OCI-LY7 (cell line): ENCODE measurements at regions not wholly inside any gene's neighbourhood (a gene's known extent, or its start where the extent isn't known, plus 50 kb on each side); places are given as distances from the start of the nearest gene placed in this dataset.

ENCODE experiments used
- EZH2phosphoT487 ChIP-seq: fragments of 200-600 bp; sonication (generic); IDR thresholded peaks from 2 replicates; pipeline ENCODE4 v1.6.1; 2018; ENCODE audit warnings: low read depth, borderline replicate concordance, mild to moderate bottlenecking, mixed run types, antibody characterized with exemption, low read length, moderate library complexity, mixed read lengths
- TF ChIP-seq, protein P1 (sequence below): fragments of 200-600 bp; sonication (generic); conservative IDR thresholded peaks from 2 replicates; pipeline ENCODE4 v1.5.1; 2014; ENCODE audit warnings: mild to moderate bottlenecking, antibody characterized with exemption, low read length, moderate library complexity, mixed read lengths

DNA sequence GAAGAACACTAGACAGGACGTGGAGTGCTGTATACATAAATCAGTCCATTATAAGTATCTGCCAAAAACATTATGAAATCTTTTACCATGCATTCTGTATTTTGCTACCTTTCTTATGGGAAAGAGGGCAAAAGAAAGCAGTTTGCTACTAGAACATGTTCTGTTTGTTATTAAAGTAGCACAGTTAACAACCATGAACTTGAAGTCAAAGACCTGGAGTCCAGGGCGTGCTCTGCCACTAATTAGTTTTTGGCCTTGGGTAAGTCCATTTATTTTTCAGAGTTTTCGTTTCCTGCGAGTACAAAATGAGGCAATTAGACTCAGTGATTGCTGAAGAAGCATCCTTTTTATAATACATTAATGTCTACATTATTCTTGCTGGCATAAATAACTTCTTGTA lies 143.3 kb upstream of the AGTR1 start:
- TF ChIP-seq, protein P1, sequence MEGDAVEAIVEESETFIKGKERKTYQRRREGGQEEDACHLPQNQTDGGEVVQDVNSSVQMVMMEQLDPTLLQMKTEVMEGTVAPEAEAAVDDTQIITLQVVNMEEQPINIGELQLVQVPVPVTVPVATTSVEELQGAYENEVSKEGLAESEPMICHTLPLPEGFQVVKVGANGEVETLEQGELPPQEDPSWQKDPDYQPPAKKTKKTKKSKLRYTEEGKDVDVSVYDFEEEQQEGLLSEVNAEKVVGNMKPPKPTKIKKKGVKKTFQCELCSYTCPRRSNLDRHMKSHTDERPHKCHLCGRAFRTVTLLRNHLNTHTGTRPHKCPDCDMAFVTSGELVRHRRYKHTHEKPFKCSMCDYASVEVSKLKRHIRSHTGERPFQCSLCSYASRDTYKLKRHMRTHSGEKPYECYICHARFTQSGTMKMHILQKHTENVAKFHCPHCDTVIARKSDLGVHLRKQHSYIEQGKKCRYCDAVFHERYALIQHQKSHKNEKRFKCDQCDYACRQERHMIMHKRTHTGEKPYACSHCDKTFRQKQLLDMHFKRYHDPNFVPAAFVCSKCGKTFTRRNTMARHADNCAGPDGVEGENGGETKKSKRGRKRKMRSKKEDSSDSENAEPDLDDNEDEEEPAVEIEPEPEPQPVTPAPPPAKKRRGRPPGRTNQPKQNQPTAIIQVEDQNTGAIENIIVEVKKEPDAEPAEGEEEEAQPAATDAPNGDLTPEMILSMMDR: no peak
- no peak for TF ChIP-seq EZH2phosphoT487
